CD4-positive, alpha-beta memory T cell (primary cell): ENCODE measurements at regions not wholly inside any gene's neighbourhood (a gene's known extent, or its start where the extent isn't known, plus 50 kb on each side); places are given as distances from the start of the nearest gene placed in this dataset.

Experiments
- CTCF ChIA-PET: fragments of 350-600 bp; sonication (Branson Sonifier 250); formaldehyde crosslinking; loops from one replicate; lab custom pipeline; 2021; ENCODE audit warnings: inconsistent platforms; ENCODE audit not compliant: partially characterized antibody; lab: Charles Lee
- POLR2A ChIA-PET: fragments of 350-600 bp; sonication (Branson Sonifier 250); formaldehyde crosslinking; loops from one replicate; lab custom pipeline; 2021; ENCODE audit not compliant: partially characterized antibody; lab: Charles Lee
- DNase-seq, 5 donors: peaks; one replicate each; pipeline versions ENCODE4 v3.0.0 to v3.0.0-alpha.2; 2020 to 2022; ENCODE audit warnings: mixed read lengths in 1 of 5
- H3K27ac ChIP-seq: one replicate; pipeline ENCODE4 v1.7.0; 2013; ENCODE audit warnings: low read depth, low read length
- H3K27me3 ChIP-seq: 2 replicates; pipeline ENCODE4 v1.7.0; 2013; ENCODE audit warnings: mild to moderate bottlenecking, low read length, moderate library complexity; ENCODE audit not compliant: insufficient read depth
- H3K36me3 ChIP-seq: 2 replicates; pipeline ENCODE4 v1.7.0; 2013; ENCODE audit warnings: mild to moderate bottlenecking, low read length, moderate library complexity; ENCODE audit not compliant: insufficient read depth
- H3K4me1 ChIP-seq: 2 replicates; pipeline ENCODE4 v1.7.0; 2013; ENCODE audit warnings: mild to moderate bottlenecking, low read length, moderate library complexity; ENCODE audit not compliant: insufficient read depth
- H3K4me3 ChIP-seq, 2 donors: one replicate each; pipeline ENCODE4 v1.7.0; 2013; ENCODE audit warnings: low read length in 2 of 2, mild to moderate bottlenecking in 1 of 2
- H3K9me3 ChIP-seq, 2 donors: one replicate each; pipeline ENCODE4 v1.7.0; 2013; ENCODE audit warnings: low read length in 2 of 2, control low read depth in 1 of 2; ENCODE audit not compliant: control insufficient read depth in 1 of 2
- H3K27ac Mint-ChIP-seq, 7 donors: one replicate each; pipeline ENCODE4 v1.8.0; 2020 to 2021; ENCODE audit warnings: mixed read lengths in 7 of 7, mild to moderate bottlenecking in 6 of 7, inconsistent platforms in 3 of 7, moderate library complexity in 3 of 7
- H3K27me3 Mint-ChIP-seq, 2 donors: one replicate each; pipeline ENCODE4 v1.8.0; 2020 to 2021; ENCODE audit warnings: mixed read lengths in 2 of 2
- H3K36me3 Mint-ChIP-seq, 2 donors: one replicate each; pipeline ENCODE4 v1.8.0; 2020 to 2021; ENCODE audit warnings: mixed read lengths in 2 of 2, inconsistent platforms in 1 of 2, mild to moderate bottlenecking in 1 of 2
- H3K4me1 Mint-ChIP-seq, 4 donors: one replicate each; pipeline ENCODE4 v1.8.0; 2020 to 2021; ENCODE audit warnings: mixed read lengths in 4 of 4, mild to moderate bottlenecking in 1 of 4
- H3K4me3 Mint-ChIP-seq, 8 donors: one replicate each; pipeline ENCODE4 v1.8.0; 2020 to 2021; ENCODE audit warnings: mixed read lengths in 8 of 8, mild to moderate bottlenecking in 7 of 8, moderate library complexity in 6 of 8, inconsistent platforms in 3 of 8
- H3K9me3 Mint-ChIP-seq, 8 donors: one replicate each; pipeline ENCODE4 v1.8.0; 2020 to 2021; ENCODE audit warnings: mixed read lengths in 8 of 8, mild to moderate bottlenecking in 5 of 8, inconsistent platforms in 3 of 8, moderate library complexity in 1 of 8
- intact Hi-C: fragments of 100-400 bp; cut with micrococcal nuclease; formaldehyde crosslinking; loops from one replicate; pipeline ENCODE4 v1.15.1; 2023

DNA sequence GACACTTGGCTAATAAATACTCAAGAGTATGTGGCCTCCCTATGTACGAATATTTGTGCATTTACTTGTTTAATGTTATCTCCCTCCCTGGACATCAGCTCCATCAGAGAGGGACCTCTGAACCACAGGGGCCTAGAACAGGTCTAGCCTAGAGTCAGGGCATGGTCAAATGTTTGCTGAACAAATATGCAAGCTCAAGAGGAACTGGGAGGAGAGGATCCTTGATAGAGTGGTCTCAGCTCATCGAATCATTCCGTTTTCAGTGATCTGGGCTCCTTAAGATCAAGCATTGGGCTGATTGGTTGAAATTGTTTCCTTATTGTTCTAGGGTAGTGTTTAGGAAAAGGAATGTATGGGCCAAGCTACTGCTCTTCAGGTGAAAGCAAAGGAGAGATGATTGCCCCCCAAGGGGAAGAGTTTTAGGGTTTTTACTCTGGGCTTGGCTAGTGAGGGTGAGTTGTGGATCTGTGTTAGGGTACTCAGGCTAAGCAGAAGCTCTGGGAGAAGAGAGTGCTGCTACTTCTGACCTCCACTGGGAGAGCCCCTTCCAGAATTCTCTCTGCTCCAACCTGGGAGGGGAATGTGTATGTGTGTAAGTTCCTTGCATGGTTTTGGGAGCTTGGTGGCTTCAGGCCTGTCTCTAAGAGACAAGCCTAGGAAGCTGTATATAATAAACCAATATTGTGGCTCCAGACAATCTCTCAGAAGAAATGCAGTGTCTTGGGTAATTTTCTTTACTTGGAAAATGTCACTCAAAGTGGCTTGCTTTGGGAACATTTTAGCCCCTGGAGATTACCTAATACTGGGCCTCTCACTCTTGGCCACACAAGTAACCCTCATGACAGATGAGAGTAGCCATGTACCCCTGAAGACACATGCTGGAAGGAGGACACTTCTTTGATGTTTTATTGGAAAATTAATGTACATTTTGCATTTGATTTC, 110.0 kb downstream of the EMX2 start:
- Histone ChIP-seq H3K9me3 (no peaks in the 10 kb centered on the region), H3K4me1 (no peaks in the 10 kb centered on the region), H3K36me3 (no peaks in the 10 kb centered on the region), H3K27ac (no peak overlapping the region), H3K4me3 (no peak overlapping the region), H3K27me3 (no peaks in the 10 kb centered on the region)
- H3K9me3 Mint-ChIP-seq: peaks cover 3 to 29% (median 13%) of the 10 kb centered on the region in 8 donors
- intact Hi-C loops: no loop called here
- peaks cover 0 to 5% (median 0%) of the 10 kb centered on the region in 4 donors for H3K4me1 Mint-ChIP-seq
- no peaks in the 10 kb centered on the region for H3K36me3 Mint-ChIP-seq
- ChIA-PET POLR2A (no interaction called here), CTCF (no interaction called here)
- H3K4me3 Mint-ChIP-seq: no peak overlapping the region
- H3K27ac Mint-ChIP-seq: no peak overlapping the region
- H3K27me3 Mint-ChIP-seq: peaks cover 0 to 2% of the 10 kb centered on the region in 2 donors
- no peak for DNase-seq

- H3K36me3 Mint-ChIP-seq: no peaks in the 10 kb centered on the region
- H3K9me3 Mint-ChIP-seq: peaks cover 3 to 27% (median 13%) of the 10 kb centered on the region in 8 donors
- H3K9me3 ChIP-seq: no peaks in the 10 kb centered on the region
- no peak overlapping the region for H3K27ac ChIP-seq
- H3K36me3 ChIP-seq: no peaks in the 10 kb centered on the region
- CTCF ChIA-PET: no interaction called here
- peaks cover 0 to 5% (median 0%) of the 10 kb centered on the region in 4 donors for H3K4me1 Mint-ChIP-seq
- H3K27me3 Mint-ChIP-seq: peaks cover 0 to 2% of the 10 kb centered on the region in 2 donors
- intact Hi-C loops: no loop called here
- no peaks in the 10 kb centered on the region for H3K27me3 ChIP-seq
- no peak for DNase-seq
- POLR2A ChIA-PET: no interaction called here
- H3K27ac Mint-ChIP-seq: no peak overlapping the region
- H3K4me3 Mint-ChIP-seq: no peak overlapping the region
- H3K4me1 ChIP-seq: no peaks in the 10 kb centered on the region
- H3K4me3 ChIP-seq: no peak overlapping the region
Measured at GRCh38 chr10:117653170-117653515, 110.6 kb downstream of the EMX2 start.

GRCh38 chr10:117654105-117654504, 111.6 kb downstream of the EMX2 start:
- no peaks in the 10 kb centered on the region for H3K4me1 ChIP-seq
- no peaks in the 10 kb centered on the region for H3K27me3 ChIP-seq
- no peak overlapping the region for H3K4me3 ChIP-seq
- Mint-ChIP-seq H3K9me3 (peaks cover 3 to 26% (median 13%) of the 10 kb centered on the region in 8 donors), H3K27me3 (peaks cover 0 to 2% of the 10 kb centered on the region in 2 donors), H3K4me1 (peaks cover 0 to 5% (median 0%) of the 10 kb centered on the region in 4 donors), H3K36me3 (no peaks in the 10 kb centered on the region), H3K4me3 (no peak overlapping the region), H3K27ac (no peak overlapping the region)
- ChIA-PET CTCF (no interaction called here), POLR2A (no interaction called here)
- no peaks in the 10 kb centered on the region for H3K36me3 ChIP-seq
- intact Hi-C loops: no loop called here
- H3K27ac ChIP-seq: no peak overlapping the region
- H3K9me3 ChIP-seq: no peaks in the 10 kb centered on the region
- DNase-seq: no peak

DNA sequence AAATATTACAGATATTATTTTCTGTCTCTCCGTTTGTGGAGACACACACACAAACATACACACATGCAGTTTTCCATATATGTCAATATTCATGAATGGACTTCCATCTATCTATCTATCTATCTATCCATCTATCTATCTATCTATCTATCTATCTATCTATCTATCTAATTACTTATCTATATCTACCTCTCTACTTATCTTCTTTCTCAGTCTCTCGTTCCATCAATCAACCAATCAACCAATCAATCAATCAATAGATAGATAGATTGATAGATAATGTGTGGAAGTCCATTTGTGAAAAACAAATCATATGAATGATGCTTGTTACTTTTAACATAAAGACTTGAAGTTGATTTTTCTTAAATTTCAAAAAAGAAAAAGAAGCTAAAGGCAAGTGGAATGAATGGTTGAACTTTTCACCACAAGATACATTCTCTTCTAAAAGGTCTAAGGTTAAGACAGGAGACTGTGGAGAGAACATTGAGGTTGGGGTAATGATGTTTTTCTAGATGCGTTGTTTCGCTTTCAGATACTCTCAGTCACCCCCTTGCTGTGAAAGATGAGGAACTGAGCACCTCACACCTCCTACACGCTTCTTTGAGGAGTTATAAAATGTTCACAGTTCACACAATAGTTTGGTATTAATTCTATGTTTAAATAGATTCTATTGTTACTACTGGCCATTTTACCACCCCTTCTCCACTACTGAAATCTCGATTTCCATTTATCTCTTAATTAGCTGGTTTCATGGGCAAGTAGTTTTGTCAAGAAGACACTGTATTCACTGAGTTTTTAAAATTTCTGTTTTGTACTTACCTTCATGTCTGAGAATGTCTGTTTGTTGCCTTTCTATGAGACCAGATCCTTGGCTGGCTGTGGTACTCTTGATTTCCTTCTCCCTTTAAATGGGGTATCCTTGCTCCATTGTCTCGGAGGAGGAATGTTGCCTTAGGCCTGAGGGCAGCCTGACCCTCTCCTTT, 114.1 kb downstream of the EMX2 start:
- H3K4me1 Mint-ChIP-seq: peaks cover 0 to 5% (median 0%) of the 10 kb centered on the region in 4 donors
- H3K4me1 ChIP-seq: no peaks in the 10 kb centered on the region
- H3K36me3 ChIP-seq: no peaks in the 10 kb centered on the region
- no peak for DNase-seq
- intact Hi-C loops: no loop called here
- H3K9me3 Mint-ChIP-seq: peaks cover 3 to 21% (median 9%) of the 10 kb centered on the region in 8 donors
- ChIA-PET CTCF (no interaction called here), POLR2A (no interaction called here)
- H3K27me3 Mint-ChIP-seq: peaks cover 0 to 6% of the 10 kb centered on the region in 2 donors
- H3K4me3 ChIP-seq: no peak overlapping the region
- no peak overlapping the region for H3K27ac Mint-ChIP-seq
- no peaks in the 10 kb centered on the region for H3K36me3 Mint-ChIP-seq
- no peak overlapping the region for H3K4me3 Mint-ChIP-seq
- H3K27me3 ChIP-seq: no peaks in the 10 kb centered on the region
- no peak overlapping the region for H3K27ac ChIP-seq
- no peaks in the 10 kb centered on the region for H3K9me3 ChIP-seq

DNA sequence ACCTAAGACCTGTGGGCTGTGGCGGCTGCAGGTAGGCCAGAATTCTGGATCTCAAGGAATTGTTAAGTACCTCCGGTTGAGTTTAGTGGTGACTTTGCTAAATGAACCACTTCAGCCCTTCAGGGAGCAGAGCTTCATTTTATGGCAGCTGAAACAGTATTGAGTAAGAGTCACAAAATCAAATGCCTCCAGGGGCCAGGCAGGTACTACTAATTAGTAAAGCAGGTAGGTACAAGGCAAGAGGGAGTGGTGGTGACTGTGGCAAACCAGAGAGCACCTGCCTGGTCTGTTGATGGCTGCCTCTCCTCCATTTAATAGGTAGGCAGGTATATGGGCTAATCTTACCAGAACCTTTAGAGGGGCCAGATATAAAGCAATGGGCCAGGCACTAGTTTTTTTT, 118.8 kb downstream of the EMX2 start:
- Histone ChIP-seq H3K27ac (no peak overlapping the region), H3K36me3 (no peaks in the 10 kb centered on the region), H3K4me3 (no peak overlapping the region), H3K27me3 (no peaks in the 10 kb centered on the region), H3K4me1 (no peaks in the 10 kb centered on the region), H3K9me3 (no peaks in the 10 kb centered on the region)
- Mint-ChIP-seq H3K27ac (no peak overlapping the region), H3K4me3 (no peak overlapping the region), H3K9me3 (peaks cover 0 to 3% (median 0%) of the 10 kb centered on the region in 8 donors), H3K27me3 (peaks cover 0 to 9% of the 10 kb centered on the region in 2 donors), H3K36me3 (no peaks in the 10 kb centered on the region), H3K4me1 (peaks cover 0 to 5% (median 0%) of the 10 kb centered on the region in 4 donors)
- CTCF ChIA-PET: interaction anchor here (0.6 kb wide), 1 partner anchor 20 kb away, joined by 3 read pairs; no protein-coding TSS in a partner anchor
- intact Hi-C loops: no loop called here
- POLR2A ChIA-PET: no interaction called here
- no peak for DNase-seq

DNA sequence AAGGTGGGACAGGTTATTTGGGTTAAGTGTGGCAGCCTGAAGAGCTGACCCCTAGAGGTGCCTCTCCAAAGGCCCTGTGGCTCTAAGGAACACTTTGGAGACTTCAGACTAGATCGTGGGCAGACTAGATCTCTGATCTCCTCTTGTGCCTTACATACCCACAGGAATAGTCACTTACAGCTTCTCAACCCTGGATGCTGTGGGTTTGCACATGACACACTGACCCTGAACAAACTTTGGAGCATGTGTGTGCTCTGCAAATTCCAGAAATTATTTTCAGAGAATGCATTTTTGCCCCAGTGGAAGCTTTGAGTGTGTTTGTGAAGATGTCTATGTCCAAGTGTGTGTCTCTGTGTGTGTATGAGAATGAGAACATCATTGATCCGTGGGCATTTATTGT, 119.6 kb downstream of the EMX2 start:
- Histone ChIP-seq H3K27ac (no peak overlapping the region), H3K4me3 (no peak overlapping the region), H3K27me3 (no peaks in the 10 kb centered on the region), H3K4me1 (no peaks in the 10 kb centered on the region), H3K9me3 (no peaks in the 10 kb centered on the region), H3K36me3 (no peaks in the 10 kb centered on the region)
- Mint-ChIP-seq H3K27me3 (peaks cover 3 to 9% of the 10 kb centered on the region in 2 donors), H3K36me3 (no peaks in the 10 kb centered on the region), H3K4me1 (peaks cover 0 to 2% (median 0%) of the 10 kb centered on the region in 4 donors), H3K9me3 (no peaks in the 10 kb centered on the region), H3K4me3 (no peak overlapping the region), H3K27ac (no peak overlapping the region)
- intact Hi-C loops: no loop called here
- ChIA-PET POLR2A (no interaction called here), CTCF (no interaction called here)
- no peak for DNase-seq
